G401 (cell line): ENCODE measurements at regions not wholly inside any gene's neighbourhood (a gene's known extent, or its start where the extent isn't known, plus 50 kb on each side); places are given as distances from the start of the nearest gene placed in this dataset.
A peak's percentile ranks its signal among the peaks of the same experiment; 100 is the strongest.
"Not testable (repeated sequence)": the region's sequence is repeated elsewhere in the genome, so short reads cannot be mapped to it uniquely, and the experiment has no call there.

Experiments
- DNase-seq: peaks from one replicate; pipeline ENCODE4 v3.0.0-alpha.2; 2015; ENCODE audit warnings: low spot score
- in situ Hi-C: cut with HindIII; loops from 2 replicates; pipeline ENCODE4 v1.10.0; 2016; ENCODE audit warnings: low sequenced_read_pairs, mixed read lengths

DNA sequence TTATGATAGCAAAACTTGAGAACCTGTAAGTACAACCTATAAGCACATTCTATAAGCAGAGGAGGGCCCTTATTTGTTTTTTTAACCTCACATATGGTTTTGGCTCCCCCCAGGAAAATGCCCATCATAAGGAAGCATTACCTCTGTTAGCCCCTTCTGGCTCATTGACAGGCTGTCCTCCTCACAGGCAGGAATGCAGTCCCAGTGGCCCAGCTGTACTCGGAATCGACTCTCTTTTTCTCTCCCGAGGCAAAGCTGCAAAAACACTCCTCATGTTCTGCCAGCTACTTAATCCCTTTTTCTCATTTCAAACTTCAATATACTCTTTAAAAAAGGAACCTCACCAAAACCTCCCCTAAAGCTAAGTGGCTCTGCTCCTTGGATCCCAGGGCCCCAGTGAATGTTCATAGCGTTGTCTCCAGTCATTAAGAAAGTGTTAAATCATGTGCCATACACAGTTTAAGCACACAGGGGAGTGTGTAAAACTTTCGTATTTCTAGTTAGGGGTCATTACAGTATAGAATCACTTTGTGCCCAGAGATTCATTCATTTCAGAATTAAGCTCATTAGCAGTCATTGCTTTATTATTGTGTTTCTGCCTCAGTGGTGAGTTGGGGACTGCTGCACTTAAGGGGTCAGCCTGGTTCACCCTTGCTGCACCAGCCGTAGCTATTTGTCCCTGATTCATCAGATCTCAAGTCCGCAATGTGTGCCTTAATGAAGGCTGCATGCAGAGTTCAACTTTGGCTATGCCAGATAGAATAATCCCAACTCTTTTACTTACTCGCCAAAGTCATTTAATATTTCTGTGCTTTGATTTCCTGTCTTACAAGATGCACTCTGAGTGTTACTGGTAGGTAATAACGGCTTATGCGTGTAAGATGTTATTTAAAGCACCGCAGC is 57.6 kb downstream of the JRKL start:
- no peak for DNase-seq
- in situ Hi-C loops, result no loop called here

DNA sequence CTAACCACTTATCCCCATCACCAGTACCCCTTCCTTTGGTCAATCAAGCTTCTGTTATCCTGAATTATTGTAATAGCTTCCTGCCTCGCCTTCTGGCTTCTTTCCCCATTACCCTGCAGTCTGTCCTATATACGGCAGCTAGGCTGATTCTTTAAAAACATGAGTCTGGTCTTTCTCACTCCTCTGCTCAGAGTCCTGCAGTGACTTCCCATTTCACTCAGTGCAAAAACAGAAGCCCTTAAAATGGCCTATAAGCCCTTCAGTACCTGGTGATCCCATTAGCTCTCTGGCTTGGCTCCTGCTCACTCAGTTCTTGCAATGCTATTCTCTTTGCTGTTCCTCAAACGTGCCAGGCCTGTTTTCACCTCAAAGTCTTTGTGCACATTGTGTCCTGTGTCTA is 58.4 kb downstream of the JRKL start:
- in situ Hi-C loops, result no loop called here
- DNase-seq, result no peak

DNA sequence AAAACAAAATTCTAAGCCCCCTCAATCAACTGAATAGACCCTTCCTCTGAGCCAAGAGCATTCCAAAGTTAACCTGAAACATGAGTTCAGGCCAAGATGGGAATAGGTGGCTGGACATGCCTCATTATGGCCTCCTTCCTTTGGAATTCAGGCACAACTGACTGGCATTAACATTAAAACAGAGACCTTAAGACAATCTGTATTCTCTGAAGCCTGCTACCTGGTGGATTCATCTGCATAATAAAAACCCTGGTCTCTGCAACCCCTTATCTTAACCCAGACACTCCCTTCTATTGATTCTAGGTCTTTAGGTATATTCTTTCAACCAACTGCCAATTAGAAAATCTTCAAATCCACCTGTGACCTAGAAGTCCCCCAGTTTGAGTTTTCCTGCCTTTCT is 66.3 kb downstream of the JRKL start:
- in situ Hi-C loops, result no loop called here
- no peak for DNase-seq

- in situ Hi-C loops, result no loop called here
Measured at GRCh38 chr11:96459751-96460150, 69.9 kb downstream of the JRKL start.

DNA sequence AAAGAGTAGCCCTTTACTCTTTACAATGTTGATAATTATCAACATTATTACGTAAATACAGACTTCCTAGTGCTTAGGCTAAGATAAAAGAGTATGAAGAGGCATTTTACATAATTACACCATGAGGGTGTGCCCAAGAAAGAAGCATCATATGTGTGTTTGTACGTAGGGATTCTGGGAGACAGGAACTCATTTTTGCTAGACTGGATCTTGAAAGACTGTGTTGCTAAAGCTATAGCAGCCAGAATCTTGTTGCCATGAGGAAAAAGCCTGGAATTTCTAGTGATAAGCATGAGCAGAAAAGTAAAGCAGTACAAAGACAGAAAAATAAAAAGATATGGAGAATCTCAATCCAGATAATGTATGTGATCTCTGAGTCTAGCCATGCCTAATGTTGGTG is 72.1 kb downstream of the JRKL start:
- in situ Hi-C loops, result no loop called here
- no peak for DNase-seq

More at GRCh38 chr11:96459751-96460150, 69.9 kb downstream of the JRKL start:
- DNase-seq, result peak; percentile 76

GRCh38 chr11:96464700-96465307 is 75.0 kb downstream of the JRKL start:
- peak; percentile 89 for DNase-seq
- in situ Hi-C loops, result no loop called here

DNA sequence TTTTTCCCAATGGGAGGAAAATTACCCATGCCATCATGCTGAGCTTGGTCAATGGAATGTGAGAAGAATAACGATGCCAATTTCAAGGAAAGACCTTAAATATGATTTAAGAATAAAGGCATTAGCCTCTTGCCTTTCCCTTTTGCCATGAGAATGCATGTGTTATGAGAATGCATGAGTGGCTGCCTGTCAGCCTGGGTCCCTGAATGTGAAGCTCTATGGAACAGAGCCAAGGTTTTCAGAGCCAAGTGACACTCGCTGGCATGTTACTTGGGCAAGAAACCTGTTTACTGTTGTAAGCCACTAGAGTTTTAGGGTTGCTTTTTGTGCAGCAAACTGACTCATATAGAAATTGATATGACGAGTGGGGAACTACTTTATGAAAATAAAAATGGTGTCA is 75.7 kb downstream of the JRKL start:
- in situ Hi-C loops, result no loop called here
- DNase-seq, result peak; percentile 75

GRCh38 chr11:96466607-96467006 is 76.8 kb downstream of the JRKL start:
- no peak for DNase-seq
- in situ Hi-C loops, result no loop called here

DNA sequence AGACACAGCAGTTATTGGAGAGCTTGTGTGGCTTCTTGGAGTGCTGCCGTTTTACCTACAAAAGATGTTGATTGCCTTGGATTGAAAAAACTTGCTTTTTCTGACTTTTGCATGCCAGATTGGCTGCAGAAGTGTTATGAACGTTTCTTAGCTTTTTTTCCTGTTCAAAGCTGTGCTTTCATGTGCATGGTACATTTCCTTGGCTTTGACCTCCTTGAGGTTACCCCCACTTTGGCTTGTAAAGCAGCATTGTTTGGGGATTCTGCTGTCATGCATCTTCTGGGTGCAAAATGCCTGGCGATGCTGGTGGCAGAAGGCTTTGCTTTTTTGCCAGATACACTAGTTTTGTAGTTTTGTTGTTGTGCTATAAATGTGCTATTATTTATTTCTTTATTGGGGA is 80.0 kb downstream of the JRKL start:
- no peak for DNase-seq
- in situ Hi-C loops, result no loop called here

- in situ Hi-C loops, result no loop called here
- DNase-seq, result no peak
Measured at GRCh38 chr11:96470521-96470920, 80.7 kb downstream of the JRKL start.

DNA sequence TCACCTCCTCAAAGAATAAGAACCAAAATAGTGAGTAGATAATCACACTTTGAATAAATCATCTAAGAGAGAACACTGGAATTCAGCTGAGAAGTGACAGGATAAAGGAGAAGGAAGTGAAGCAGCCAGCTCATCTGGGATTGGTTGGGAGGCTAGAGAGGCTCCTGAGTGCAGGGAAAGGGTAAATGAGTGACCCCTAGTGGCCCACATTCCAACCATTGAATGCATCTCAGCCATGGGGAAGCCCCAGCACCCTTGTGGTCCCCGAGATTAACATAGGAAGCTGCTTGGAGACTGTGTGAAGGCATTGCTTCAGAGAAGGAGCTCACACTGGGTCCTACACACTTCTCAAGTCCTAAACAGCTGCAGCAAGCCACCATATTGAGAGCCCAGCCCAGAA is 82.3 kb downstream of the JRKL start:
- in situ Hi-C loops, result no loop called here

GRCh38 chr11:96474263-96474662 is 84.5 kb downstream of the JRKL start:
- in situ Hi-C loops, result no loop called here
- no peak for DNase-seq

More for the DNA sequence above, 82.3 kb downstream of the JRKL start:
- DNase-seq, result no peak

DNA sequence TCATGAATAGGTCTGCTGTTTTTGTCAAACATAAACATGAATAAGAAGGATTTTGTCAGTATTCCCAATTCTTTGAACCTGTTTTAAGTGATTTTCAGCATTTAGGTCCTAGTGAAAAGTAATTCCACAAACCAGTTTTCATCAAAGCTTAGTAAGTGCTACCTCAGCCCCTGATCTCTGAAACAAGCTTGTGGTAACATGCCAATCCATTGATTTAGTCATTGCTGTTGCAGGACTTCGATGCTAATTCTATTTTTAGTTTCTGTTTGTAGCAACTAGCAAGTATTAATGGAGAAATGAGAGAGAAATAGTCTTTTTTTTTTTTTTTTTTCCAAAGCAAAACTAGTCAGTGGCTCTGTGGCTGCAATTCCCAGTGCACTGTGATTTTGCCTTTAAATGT is 91.4 kb downstream of the JRKL start:
- DNase-seq, result no peak
- in situ Hi-C loops, result no loop called here

- DNase-seq, result no peak
- in situ Hi-C loops, result no loop called here
Measured at GRCh38 chr11:96481771-96482170, 92.0 kb downstream of the JRKL start.

- no peak for DNase-seq
- in situ Hi-C loops, result no loop called here
Measured at GRCh38 chr11:96482193-96482592, 92.4 kb downstream of the JRKL start.

DNA sequence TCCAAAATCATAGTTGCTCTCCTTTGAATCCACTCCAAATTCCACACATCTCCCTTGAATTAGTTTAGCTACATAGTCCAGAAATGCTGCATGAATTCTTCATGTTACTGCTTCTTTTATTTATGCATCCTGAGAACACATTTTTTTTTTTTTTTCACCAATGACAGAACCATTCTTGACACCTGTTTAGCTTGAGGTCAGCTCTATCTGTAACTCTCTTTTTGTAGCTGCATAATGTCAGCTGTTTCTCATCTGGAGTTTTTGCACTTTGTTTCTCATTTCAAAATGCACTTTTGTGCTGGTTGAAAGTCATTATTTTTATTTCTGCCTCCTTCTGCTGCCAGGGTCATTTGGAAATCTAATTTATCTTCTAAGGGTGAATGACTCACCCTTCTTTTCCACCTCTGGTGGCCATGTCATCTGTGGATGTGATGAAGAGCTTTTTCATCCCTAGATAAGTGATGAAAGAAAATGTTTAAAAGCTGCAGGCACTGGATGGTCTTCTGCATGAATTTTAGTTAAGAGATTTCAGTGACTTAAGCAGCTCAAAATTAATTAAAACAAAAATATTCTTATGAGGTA is 93.7 kb downstream of the JRKL start:
- in situ Hi-C loops, result no loop called here
- DNase-seq, result no peak

GRCh38 chr11:96484361-96484760 is 94.5 kb downstream of the JRKL start:
- in situ Hi-C loops, result no loop called here
- DNase-seq, result no peak

DNA sequence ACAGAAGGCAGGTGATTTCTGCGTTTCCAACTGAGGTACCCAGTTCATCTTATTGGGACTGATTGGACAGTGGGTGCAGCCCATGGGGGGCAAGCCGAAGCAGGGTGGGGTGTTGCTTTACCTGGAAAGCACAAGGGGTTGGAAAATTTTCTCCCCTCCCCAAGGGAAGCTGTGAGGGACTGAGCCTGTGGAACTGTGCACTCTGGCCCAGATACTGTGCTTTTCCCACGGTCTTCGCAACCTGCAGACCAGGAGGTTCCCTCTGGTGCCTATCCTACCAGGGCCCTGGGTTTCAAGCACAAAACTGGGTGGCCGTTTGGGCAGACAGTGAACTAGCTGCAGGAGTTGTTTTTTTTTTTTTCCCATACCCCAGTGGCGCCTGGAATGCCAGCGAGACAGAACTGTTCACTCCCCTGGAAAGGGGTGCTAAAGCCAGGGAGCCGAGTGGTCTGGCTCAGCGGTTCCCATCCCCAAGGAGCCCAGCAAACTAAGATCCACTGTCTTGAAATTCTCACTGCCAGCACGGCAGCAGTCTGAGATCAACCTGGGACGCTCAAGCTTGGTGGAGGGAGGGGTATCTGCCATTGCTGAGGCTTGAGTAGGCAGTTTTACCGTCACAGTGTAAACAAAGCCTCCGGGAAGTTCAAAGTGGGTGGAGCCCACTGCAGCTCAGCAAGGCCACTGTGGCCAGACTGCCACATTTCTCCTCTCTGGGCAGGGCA is 97.2 kb downstream of the JRKL start:
- in situ Hi-C loops, result no loop called here
- no peak for DNase-seq

DNA sequence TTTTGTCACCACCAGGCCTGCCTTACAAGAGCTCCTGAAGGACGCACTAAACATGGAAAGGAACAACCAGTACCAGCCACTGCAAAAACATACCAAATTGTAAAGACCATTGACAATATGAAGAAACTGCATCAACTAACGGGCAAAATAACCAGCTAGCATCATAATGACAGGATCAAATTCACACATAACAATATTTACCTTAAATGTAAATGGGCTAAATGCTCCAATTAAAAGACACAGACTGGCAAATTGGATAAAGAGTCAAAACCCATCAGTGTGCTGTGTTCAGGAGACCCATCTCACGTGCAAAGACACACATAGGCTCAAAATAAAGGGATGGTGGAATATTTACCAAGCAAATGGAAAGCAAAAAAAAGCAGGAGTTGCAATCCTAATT is 99.1 kb downstream of the JRKL start:
- DNase-seq, in situ Hi-C loops: not testable (repeated sequence)

DNA sequence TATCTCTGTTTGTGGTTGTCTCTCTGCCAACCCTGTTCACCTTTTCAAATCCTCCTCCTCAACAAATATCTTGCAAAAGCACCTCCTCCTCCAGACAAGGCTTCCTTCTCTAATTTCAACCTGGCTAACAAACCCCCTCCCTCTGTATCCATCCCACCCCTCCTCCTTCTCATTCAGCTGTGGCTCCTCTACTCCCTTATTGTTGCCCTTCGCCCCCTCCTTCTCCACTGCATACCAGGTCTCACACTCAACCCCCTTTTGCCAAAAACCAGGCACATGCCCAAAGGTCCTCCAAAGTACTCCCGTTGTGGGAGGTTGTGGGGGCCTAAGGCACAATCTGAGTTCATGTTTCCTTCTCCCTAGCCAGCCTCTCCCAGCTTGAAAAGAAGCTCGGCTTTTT is 110.6 kb downstream of the JRKL start:
- in situ Hi-C loops, result no loop called here
- no peak for DNase-seq
